ENCODE measurements at regions not wholly inside any gene's neighbourhood (a gene's known extent, or its start where the extent isn't known, plus 50 kb on each side); places are given as distances from the start of the nearest gene placed in this dataset.
"Not testable (repeated sequence)": the region's sequence is repeated elsewhere in the genome, so short reads cannot be mapped to it uniquely, and the experiment has no call there.

- no peak for DNase-seq (ENCODE audit: low read depth)
- no peak for TF ChIP-seq CTCF (conservative IDR thresholded peaks at IDR 0.05; ENCODE audit: low read length)
- H3K4me3 ChIP-seq (ENCODE audit: low read length), result no peak overlapping the region
These were observed 1126.9 kb downstream of the STPG2 start for GRCh38 chr4:97016186-97016907.

GRCh38 chr4:97027728-97028410 is 1115.4 kb downstream of the STPG2 start:
- TF ChIP-seq CTCF (conservative IDR thresholded peaks at IDR 0.05; ENCODE audit: low read length), result no peak
- H3K4me3 ChIP-seq (ENCODE audit: low read length), result no peak overlapping the region
- DNase-seq (ENCODE audit: low read depth), result no peak

- no peak for DNase-seq (ENCODE audit: low read depth)
- H3K4me3 ChIP-seq (ENCODE audit: low read length), result no peak overlapping the region
- no peak for TF ChIP-seq CTCF (conservative IDR thresholded peaks at IDR 0.05; ENCODE audit: low read length)
These were observed 1114.5 kb downstream of the STPG2 start for GRCh38 chr4:97028785-97029184.

- H3K4me3 ChIP-seq (ENCODE audit: low read length); DNase-seq (ENCODE audit: low read depth): not testable (repeated sequence)
These were observed 1105.7 kb downstream of the STPG2 start for GRCh38 chr4:97037411-97038145.

- no peak overlapping the region for H3K4me3 ChIP-seq (ENCODE audit: low read length)
- DNase-seq (ENCODE audit: low read depth), result no peak
- TF ChIP-seq CTCF (conservative IDR thresholded peaks at IDR 0.05; ENCODE audit: low read length), result no peak
These were observed 1105.1 kb downstream of the STPG2 start for GRCh38 chr4:97038146-97038516.

- H3K4me3 ChIP-seq (ENCODE audit: low read length), result no peak overlapping the region
- no peak for TF ChIP-seq CTCF (conservative IDR thresholded peaks at IDR 0.05; ENCODE audit: low read length)
- no peak for DNase-seq (ENCODE audit: low read depth)
These were observed 1070.6 kb downstream of the STPG2 start for GRCh38 chr4:97072666-97073065.

- TF ChIP-seq CTCF (conservative IDR thresholded peaks at IDR 0.05; ENCODE audit: low read length), result no peak
- no peak overlapping the region for H3K4me3 ChIP-seq (ENCODE audit: low read length)
- no peak for DNase-seq (ENCODE audit: low read depth)
These were observed 1070.1 kb downstream of the STPG2 start for GRCh38 chr4:97073194-97073593.
